Thoracic aorta (tissue), 2 donors: ENCODE measurements at regions not wholly inside any gene's neighbourhood (a gene's known extent, or its start where the extent isn't known, plus 50 kb on each side); places are given as distances from the start of the nearest gene placed in this dataset.

Experiments used
- ATAC-seq: fragments of 150-250 bp; one replicate; pipeline ENCODE4 v1.8.0; 2017; ENCODE audit warnings: low read depth; ENCODE audit not compliant: insufficient number of reproducible peaks, low FRiP score
- DNase-seq: peaks from one replicate; pipeline ENCODE4 v3.0.0-alpha.2; 2020; ENCODE audit warnings: low spot score
- H3K27ac ChIP-seq, 2 donors: fragments of 200-600 bp; sonication (generic); 1 replicate in 1 of 2; 2 replicates in 1 of 2; pipeline ENCODE4 v1.5.1; 2016; ENCODE audit warnings: mild to moderate bottlenecking in 2 of 2, moderate library complexity in 2 of 2
- H3K27me3 ChIP-seq: fragments of 200-600 bp; sonication (generic); replicated peaks from 2 replicates; pipeline ENCODE4 v1.6.0; 2016; ENCODE audit warnings: mild to moderate bottlenecking; ENCODE audit not compliant: insufficient read depth
- H3K36me3 ChIP-seq: fragments of 200-600 bp; sonication (generic); one replicate; pipeline ENCODE4 v1.5.1; 2016
- H3K4me1 ChIP-seq, 2 donors: fragments of 200-600 bp; sonication (generic); 1 replicate in 1 of 2; 2 replicates in 1 of 2; pipeline versions ENCODE4 v1.5.1 to v1.6.0; 2016; ENCODE audit warnings: low read depth in 2 of 2, mild to moderate bottlenecking in 1 of 2; ENCODE audit not compliant: control insufficient read depth in 1 of 2
- H3K4me3 ChIP-seq: fragments of 200-600 bp; sonication (generic); 2 replicates; pipeline ENCODE4 v1.5.1; 2016; ENCODE audit warnings: mild to moderate bottlenecking
- H3K9me3 ChIP-seq: fragments of 200-600 bp; sonication (generic); 2 replicates; pipeline ENCODE4 v1.5.1; 2016
- CTCF ChIP-seq: fragments of 200-600 bp; sonication (generic); IDR thresholded peaks from one replicate; pipeline ENCODE4 v1.5.1; 2019; ENCODE audit warnings: antibody characterized with exemption

- DNase-seq (no peak), ATAC-seq (no peak)
- H3K4me3 ChIP-seq: no peak overlapping the region
- H3K27ac ChIP-seq: no peak overlapping the region
- no peaks in the 10 kb centered on the region for H3K9me3 ChIP-seq
- TF ChIP-seq CTCF: no peak
- H3K36me3 ChIP-seq: no peaks in the 10 kb centered on the region
- no peaks in the 10 kb centered on the region for H3K4me1 ChIP-seq
- H3K27me3 ChIP-seq: no peaks in the 10 kb centered on the region
Observed at GRCh38 chr9:107540164-107540561, 50.6 kb upstream of the KLF4 start.

- H3K27ac ChIP-seq: no peak overlapping the region
- no peaks in the 10 kb centered on the region for H3K4me1 ChIP-seq
- H3K36me3 ChIP-seq: no peaks in the 10 kb centered on the region
- DNase-seq (no peak), ATAC-seq (no peak)
- no peaks in the 10 kb centered on the region for H3K27me3 ChIP-seq
- H3K9me3 ChIP-seq: no peaks in the 10 kb centered on the region
- no peak overlapping the region for H3K4me3 ChIP-seq
- no peak for TF ChIP-seq CTCF
Observed at GRCh38 chr9:107539427-107540163, 50.0 kb upstream of the KLF4 start.
